ENCODE measurements at regions not wholly inside any gene's neighbourhood (a gene's known extent, or its start where the extent isn't known, plus 50 kb on each side); places are given as distances from the start of the nearest gene placed in this dataset.

DNA sequence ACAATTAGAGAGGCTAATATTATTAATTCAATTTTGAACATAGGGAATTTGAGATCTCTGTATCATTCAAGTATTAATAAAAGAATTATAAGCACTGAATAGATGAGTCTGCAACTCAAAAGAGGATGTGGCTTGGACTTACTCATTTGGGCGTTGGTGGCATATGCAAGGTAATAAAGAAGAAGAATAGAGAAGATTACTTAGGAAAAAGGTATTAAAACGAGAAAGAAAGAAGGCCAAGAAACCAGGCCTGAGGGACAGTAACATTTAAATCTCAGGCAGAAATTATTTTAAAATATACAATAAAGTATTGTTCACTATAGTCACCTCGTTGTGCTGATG lies 383.0 kb upstream of the INTU start:
- H3K36me3 ChIP-seq, result no peaks in the 10 kb centered on the region
- H3K4me1 ChIP-seq, result peaks cover 0 to 5% (median 0%) of the 10 kb centered on the region in 4 donors
- intact Hi-C loops (cut with DNase I; ENCODE audit: low total_unique reads), result no loop called here

DNA sequence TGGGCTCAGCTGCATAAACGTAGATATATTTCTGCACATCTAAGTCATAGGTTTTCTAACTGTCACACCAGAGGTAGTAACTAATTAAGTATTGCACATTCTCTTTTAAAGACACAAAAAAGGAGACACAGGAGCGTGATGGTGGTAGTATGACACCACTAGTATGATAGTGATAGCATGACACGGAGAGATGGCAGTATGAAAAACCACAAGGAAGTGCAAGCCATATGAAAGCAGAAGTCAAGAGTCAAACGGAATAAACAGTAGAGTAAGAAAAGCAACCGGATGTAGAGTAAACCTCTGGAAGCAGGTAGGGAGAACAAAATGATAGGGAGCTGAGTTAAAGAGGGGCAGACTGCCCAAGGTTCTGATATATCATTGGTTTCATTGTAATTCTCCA lies 382.2 kb upstream of the INTU start:
- TF ChIP-seq, protein P1, sequence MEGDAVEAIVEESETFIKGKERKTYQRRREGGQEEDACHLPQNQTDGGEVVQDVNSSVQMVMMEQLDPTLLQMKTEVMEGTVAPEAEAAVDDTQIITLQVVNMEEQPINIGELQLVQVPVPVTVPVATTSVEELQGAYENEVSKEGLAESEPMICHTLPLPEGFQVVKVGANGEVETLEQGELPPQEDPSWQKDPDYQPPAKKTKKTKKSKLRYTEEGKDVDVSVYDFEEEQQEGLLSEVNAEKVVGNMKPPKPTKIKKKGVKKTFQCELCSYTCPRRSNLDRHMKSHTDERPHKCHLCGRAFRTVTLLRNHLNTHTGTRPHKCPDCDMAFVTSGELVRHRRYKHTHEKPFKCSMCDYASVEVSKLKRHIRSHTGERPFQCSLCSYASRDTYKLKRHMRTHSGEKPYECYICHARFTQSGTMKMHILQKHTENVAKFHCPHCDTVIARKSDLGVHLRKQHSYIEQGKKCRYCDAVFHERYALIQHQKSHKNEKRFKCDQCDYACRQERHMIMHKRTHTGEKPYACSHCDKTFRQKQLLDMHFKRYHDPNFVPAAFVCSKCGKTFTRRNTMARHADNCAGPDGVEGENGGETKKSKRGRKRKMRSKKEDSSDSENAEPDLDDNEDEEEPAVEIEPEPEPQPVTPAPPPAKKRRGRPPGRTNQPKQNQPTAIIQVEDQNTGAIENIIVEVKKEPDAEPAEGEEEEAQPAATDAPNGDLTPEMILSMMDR (IDR thresholded peaks at IDR 0.05), result no peak
- Histone ChIP-seq H3K9me3 (no peaks in the 10 kb centered on the region), H3K36me3 (no peaks in the 10 kb centered on the region), H3K27me3 (no peaks in the 10 kb centered on the region), H3K4me3 (no peak overlapping the region), H3K4me1 (peaks cover 0 to 5% (median 0%) of the 10 kb centered on the region in 4 donors), H3K27ac (no peak overlapping the region)
- intact Hi-C loops (cut with DNase I; ENCODE audit: low total_unique reads), result no loop called here
- no peak for DNase-seq

More for the DNA sequence above, 383.0 kb upstream of the INTU start:
- Histone ChIP-seq H3K27ac (no peak overlapping the region), H3K4me3 (no peak overlapping the region), H3K9me3 (no peaks in the 10 kb centered on the region), H3K27me3 (no peaks in the 10 kb centered on the region)
- TF ChIP-seq, protein P1 (IDR thresholded peaks at IDR 0.05), result no peak
- DNase-seq, result no peak

DNA sequence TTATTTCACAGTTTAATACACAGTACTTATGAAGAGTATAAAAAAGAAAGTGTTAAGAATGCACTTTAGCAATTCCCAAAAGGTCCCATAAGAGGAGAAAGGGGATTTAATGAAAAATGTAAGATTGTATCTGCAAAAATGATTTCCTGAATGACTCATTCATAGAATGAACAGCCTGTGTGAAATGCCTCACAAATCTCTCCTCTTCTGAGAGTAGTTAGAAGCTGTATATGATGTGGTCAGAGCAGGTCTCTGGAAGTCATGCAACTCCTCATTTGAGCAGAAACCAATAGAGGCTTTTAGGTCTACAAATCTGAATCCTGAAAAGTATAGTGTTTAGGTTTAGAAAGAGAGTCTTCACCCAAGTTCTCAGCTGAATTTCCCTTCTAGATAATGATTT lies 381.3 kb upstream of the INTU start:
- intact Hi-C loops (cut with DNase I; ENCODE audit: low total_unique reads), result no loop called here
- Histone ChIP-seq H3K9me3 (no peaks in the 10 kb centered on the region), H3K36me3 (no peaks in the 10 kb centered on the region), H3K4me1 (peaks cover 0 to 5% (median 0%) of the 10 kb centered on the region in 4 donors), H3K27ac (no peak overlapping the region), H3K4me3 (no peak overlapping the region), H3K27me3 (no peaks in the 10 kb centered on the region)
- TF ChIP-seq, protein P1 (IDR thresholded peaks at IDR 0.05), result no peak
- DNase-seq, result no peak

DNA sequence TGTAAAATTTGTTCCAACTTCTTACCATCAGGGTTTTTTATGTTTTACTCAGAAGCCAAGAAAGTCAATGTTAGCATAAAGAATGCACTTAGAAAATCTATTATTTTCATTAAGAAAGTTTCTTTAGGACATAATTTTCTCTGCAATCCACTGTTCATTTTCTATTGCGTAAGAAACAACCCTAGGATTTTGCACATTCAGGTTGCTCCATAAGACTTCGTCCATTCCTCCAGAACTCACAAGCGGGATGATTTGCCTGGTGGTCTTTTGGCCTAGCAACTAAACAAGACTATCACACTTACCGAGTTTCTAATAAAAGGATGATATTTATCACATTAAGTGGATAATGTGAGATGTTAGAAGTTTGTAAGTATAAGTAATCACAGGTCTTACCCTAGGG lies 376.3 kb upstream of the INTU start:
- Histone ChIP-seq H3K4me3 (no peak overlapping the region), H3K27me3 (no peaks in the 10 kb centered on the region), H3K9me3 (no peaks in the 10 kb centered on the region), H3K36me3 (no peaks in the 10 kb centered on the region), H3K27ac (no peak overlapping the region), H3K4me1 (no peaks in the 10 kb centered on the region)
- TF ChIP-seq, protein P1 (IDR thresholded peaks at IDR 0.05), result no peak
- no peak for DNase-seq
- intact Hi-C loops (cut with DNase I; ENCODE audit: low total_unique reads), result no loop called here

DNA sequence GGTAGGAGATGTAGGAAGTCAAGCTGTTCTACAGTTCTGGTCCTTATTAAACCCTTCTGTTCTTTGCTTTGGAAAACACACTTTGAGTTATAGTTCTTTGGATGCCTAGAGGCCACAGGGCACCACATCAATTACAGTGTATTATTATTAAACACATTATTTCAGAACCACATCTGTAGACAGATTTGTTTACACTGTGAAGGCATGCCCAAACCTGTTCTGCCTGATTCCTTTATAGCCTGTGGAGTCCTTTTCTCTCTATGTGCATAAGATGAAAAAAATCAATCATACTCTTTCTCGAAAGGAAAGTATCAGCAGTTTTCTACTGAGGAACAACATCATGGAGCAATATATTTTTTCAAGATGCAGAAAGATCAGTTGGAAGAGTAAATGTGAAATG lies 371.3 kb upstream of the INTU start:
- intact Hi-C loops (cut with DNase I; ENCODE audit: low total_unique reads), result no loop called here

More for the DNA sequence above, 371.3 kb upstream of the INTU start:
- Histone ChIP-seq H3K4me3 (no peak overlapping the region), H3K36me3 (no peaks in the 10 kb centered on the region), H3K27ac (no peak overlapping the region), H3K4me1 (no peaks in the 10 kb centered on the region), H3K27me3 (no peaks in the 10 kb centered on the region), H3K9me3 (no peaks in the 10 kb centered on the region)
- DNase-seq, result no peak
- TF ChIP-seq, protein P1 (IDR thresholded peaks at IDR 0.05), result no peak
